ENCODE measurements at regions not wholly inside any gene's neighbourhood (a gene's known extent, or its start where the extent isn't known, plus 50 kb on each side); places are given as distances from the start of the nearest gene placed in this dataset.

- DNase-seq (ENCODE audit: low read depth in 4 of 4, low spot score in 3 of 4): no peak
Observed at GRCh38 chr2:104431701-104432121, 422.2 kb upstream of the POU3F3 start.

DNA sequence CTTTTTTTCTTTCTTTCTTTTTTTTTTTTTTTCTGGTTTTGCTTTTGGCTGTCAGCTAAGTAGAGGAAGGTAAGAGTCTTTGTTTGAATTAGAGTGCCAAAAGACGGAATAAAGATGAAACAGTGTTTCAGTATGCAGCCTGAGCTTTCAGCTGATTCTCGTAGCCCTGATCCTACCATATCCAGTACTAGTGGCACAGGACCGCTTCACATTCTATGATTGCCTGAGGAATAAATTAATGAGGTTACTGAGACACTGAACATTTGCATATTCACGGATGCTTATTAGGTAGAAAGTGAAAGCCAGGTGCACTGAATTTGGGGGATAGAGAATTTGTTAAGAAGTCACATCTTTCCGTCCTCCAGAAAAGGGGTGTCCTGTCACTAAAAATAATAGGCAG, 421.5 kb upstream of the POU3F3 start:
- DNase-seq (ENCODE audit: low read depth in 4 of 4, low spot score in 3 of 4): no peak

GRCh38 chr2:104432991-104433390, 420.9 kb upstream of the POU3F3 start:
- DNase-seq (ENCODE audit: low read depth in 4 of 4, low spot score in 3 of 4): no peak

DNA sequence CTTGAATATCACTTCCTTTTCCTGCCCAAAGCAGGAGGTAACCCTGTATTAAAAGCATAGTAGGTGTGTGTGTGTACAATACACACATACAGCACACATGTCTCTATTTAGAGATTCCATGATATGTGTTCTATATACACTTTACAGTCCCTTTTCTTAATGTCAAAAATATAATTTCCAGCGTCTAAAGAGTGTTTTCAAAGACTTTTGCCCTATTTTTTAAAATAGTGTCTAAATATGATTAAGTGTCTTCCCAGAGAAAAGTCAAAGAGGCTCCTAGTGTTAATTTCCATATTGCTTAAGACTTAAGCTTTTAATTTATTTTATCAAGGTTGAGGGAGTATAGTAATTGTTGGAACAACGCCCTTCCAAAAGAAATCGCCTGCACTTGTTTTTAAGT, 420.3 kb upstream of the POU3F3 start:
- no peak for DNase-seq (ENCODE audit: low read depth in 4 of 4, low spot score in 3 of 4)

- peak in 2 of 4 donors; percentile 8 to 27 for DNase-seq (ENCODE audit: low read depth in 4 of 4, low spot score in 3 of 4)
Observed at GRCh38 chr2:104434318-104434792, 419.6 kb upstream of the POU3F3 start.

- no peak for DNase-seq (ENCODE audit: low read depth in 4 of 4, low spot score in 3 of 4)
Observed at GRCh38 chr2:104434966-104435365, 418.9 kb upstream of the POU3F3 start.

- DNase-seq (ENCODE audit: low read depth in 4 of 4, low spot score in 3 of 4): no peak
Observed at GRCh38 chr2:104438481-104438880, 415.4 kb upstream of the POU3F3 start.

GRCh38 chr2:104443145-104443544, 410.8 kb upstream of the POU3F3 start:
- DNase-seq (ENCODE audit: low read depth in 4 of 4, low spot score in 3 of 4): no peak

GRCh38 chr2:104444392-104444791, 409.5 kb upstream of the POU3F3 start:
- DNase-seq (ENCODE audit: low read depth in 4 of 4, low spot score in 3 of 4): no peak

DNA sequence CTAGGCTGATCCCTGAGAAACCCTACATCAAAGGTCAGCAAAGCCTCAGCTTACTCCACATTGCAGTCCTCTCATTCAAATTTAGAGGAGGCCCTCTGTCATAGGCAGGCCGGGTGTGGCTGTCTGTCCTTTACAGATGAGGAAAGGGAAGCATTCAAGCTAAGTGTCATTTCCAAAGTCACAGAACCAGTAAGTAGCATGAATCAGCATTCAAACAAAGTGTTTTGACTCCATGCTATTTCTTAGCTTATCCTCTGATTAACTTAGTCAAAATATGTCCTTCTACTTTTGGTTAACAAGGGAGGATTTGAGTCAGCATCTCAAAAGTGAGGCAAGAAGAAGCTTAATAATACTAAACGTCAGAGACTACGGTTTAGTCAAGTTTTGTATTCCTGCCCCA, 409.0 kb upstream of the POU3F3 start:
- DNase-seq (ENCODE audit: low read depth in 4 of 4, low spot score in 3 of 4): no peak

- no peak for DNase-seq (ENCODE audit: low read depth in 4 of 4, low spot score in 3 of 4)
Observed at GRCh38 chr2:104447831-104448434, 406.0 kb upstream of the POU3F3 start.

DNA sequence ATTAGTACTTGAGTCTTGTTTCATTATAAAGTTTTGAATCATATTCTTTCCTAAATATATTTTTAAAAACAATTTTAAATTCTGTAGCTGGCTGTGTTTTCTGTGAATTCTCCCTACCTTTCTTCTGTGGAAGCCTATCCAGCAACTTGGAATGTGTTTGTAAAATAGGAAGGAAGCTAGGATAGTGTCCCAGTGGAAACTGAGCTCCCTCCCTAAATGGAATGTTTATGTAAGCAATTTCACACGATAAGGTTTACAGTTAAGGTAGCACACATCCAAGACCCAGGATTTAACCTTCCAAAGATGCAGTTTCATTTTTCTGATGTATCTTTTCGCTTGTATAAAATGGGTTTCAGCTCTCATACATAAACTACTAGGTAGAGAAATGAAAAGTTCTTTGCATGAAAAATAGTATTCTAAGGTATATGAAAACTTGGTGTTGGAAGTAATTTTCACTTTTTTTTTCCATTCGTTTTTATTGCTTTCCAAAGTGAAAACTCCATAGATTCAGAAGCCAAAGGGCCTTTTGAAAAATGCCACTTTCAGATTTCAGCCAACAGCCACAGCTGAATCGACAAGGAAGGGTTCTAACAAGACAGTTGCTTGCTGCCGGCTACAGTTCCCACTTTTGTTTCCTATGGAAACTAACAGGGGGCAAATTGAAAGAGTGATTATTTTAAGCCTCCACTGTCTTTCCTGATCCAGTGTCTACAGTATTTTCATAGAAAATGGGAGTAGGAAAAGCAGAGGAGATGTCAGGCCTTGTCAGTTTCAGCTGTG, 405.1 kb upstream of the POU3F3 start:
- DNase-seq (ENCODE audit: low read depth in 4 of 4, low spot score in 3 of 4): no peak

GRCh38 chr2:104452558-104452957, 401.4 kb upstream of the POU3F3 start:
- no peak for DNase-seq (ENCODE audit: low read depth in 4 of 4, low spot score in 3 of 4)

DNA sequence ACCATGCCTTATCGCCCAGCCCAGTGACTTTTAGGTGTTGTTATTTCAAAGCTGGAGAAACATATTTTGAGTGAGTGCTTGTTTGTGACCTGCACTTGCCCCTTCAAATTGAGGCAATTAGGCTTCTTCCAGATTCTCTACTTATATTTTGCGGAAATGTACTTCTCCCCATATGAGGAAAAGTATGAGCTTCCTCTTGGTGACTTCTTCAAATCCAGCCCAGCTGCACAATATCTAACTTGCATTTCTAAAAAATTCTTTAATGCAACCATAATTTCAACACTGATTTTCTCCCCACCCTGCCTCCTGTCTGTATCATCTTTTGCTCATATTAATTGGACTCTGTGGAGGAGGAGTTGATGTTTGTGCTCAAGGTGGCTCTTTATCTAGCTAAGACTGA, 391.2 kb upstream of the POU3F3 start:
- DNase-seq (ENCODE audit: low read depth in 4 of 4, low spot score in 3 of 4): no peak

- no peak for DNase-seq (ENCODE audit: low read depth in 4 of 4, low spot score in 3 of 4)
Observed at GRCh38 chr2:104465981-104466380, 387.9 kb upstream of the POU3F3 start.

DNA sequence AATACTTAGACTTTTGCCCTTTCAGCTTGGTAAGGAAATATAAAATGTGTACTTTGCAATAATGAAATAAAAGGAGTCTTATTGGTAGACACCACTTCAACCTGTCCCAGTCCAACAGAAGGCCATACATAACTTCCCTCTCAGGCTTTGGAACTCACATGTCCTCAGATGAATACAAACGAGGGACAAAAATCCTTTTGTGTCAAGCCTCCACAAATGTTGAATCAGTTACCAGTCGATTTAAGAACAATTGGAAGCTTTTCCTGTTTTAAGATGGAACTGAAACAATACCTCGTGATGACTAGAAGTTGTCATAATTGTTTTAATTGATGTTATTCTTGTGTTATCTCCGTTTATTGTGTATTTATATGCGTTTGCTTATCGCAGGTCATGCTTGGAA, 385.1 kb upstream of the POU3F3 start:
- no peak for DNase-seq (ENCODE audit: low read depth in 4 of 4, low spot score in 3 of 4)

DNA sequence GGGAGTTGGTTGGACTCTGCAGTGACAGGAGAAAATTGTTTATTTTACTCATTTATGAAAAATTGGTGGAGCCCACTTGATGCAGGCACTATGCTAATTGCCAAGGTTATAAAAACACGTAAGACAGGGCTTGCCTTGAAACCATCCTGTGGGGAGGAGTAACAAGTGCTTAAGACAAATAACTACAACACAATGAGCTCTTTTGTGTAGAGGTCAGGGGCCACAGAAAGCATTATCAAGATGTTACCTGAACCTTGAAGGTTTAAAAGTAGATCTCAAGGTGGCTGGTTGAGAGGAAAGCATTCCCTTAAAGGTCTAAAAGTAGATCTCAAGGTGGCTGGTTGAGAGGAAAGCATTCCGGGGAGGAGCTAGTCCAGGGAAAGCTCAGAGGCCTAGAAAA, 381.8 kb upstream of the POU3F3 start:
- no peak for DNase-seq (ENCODE audit: low read depth in 4 of 4, low spot score in 3 of 4)

DNA sequence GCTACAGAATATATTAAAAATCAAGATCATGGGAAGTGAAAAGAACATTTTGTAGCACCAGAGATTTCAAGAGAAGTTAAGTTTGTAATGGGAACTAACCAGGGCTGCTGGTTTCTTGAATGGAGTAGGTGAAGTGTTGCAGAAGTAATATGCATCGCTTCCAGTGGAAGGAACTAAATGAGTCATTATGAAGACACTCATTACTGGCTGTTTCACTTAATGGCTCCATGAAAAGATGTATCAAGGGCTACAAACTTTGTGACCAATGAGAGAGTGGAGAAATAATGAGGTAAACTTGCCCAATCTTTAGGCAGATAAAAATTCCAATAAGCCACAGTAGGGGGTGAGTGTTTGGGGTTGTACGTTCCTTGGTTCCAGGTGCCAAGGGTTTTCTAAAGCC, 380.4 kb upstream of the POU3F3 start:
- DNase-seq (ENCODE audit: low read depth in 4 of 4, low spot score in 3 of 4): no peak

GRCh38 chr2:104474716-104475115, 379.2 kb upstream of the POU3F3 start:
- DNase-seq (ENCODE audit: low read depth in 4 of 4, low spot score in 3 of 4): no peak

DNA sequence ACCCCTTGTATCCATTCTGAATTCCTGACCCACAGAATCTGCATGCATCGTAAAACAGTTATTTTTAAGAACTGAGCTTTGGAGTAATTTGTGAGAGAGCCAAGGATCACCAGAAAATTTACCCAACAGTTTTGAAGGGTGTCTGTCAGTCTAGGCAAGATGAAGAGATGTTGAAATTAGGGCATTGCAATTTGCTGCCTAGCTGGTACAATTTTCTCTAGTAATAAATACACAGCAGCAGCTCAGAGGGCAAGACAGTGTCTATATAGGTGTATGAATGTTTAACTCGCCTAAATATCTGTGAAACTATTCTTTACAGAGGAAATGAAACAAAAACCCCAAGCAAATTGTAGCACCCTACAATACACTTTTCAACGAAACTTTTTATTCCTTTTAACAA, 377.8 kb upstream of the POU3F3 start:
- no peak for DNase-seq (ENCODE audit: low read depth in 4 of 4, low spot score in 3 of 4)

GRCh38 chr2:104476563-104476988, 377.3 kb upstream of the POU3F3 start:
- no peak for DNase-seq (ENCODE audit: low read depth in 4 of 4, low spot score in 3 of 4)

DNA sequence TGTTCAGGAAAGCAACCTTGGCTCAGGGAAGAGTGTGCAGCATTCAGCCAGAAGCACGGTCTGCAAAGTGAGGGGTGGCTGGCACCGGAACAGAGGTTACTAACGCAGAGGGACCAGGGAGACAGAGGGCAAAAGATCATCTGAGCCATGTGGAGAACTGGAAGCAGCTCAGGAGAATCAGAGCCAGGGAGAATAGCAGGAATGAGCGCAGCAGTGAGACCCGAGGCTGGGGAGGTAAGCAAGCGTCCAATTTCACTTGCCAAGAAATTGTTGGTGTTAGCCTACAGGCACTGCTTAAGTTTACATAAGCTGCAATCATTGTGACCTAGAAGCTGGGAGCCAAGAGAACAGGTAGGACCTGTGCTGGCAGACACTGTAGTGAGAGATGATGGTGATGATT, 372.6 kb upstream of the POU3F3 start:
- no peak for DNase-seq (ENCODE audit: low read depth in 4 of 4, low spot score in 3 of 4)

All from right renal pelvis (tissue), 4 donors.